ENCODE measurements at regions not wholly inside any gene's neighbourhood (a gene's known extent, or its start where the extent isn't known, plus 50 kb on each side); places are given as distances from the start of the nearest gene placed in this dataset.

DNA sequence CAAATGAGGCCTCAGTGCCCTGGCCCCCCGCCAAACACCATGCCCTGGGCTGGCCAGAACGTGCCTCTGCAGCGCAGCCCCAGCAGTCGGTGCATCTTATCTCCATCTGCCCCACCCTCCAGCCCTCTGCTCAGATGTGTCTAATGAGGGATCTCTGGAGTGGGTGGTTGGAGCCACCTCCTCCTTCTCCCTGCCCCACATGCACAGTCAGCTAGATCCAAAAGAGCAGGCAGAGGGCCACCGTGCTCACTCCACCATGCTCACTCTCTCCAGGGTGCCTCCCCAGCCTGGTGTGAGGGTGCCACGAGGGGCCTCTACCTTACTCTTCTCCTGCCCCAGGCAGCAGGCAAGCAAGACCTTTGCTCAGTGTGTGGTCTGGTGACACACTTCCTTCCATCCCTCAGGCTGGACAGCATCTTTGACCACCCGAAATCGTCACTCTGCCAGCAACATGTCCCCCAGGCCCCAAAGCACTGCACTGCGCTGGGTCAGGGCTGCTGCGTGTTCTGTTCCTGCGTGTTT lies 266.1 kb upstream of the HDAC4 start:
- H3K4me3 ChIP-seq (ENCODE audit: low read depth, low read length), result no peak overlapping the region
- TF ChIP-seq, protein P1, sequence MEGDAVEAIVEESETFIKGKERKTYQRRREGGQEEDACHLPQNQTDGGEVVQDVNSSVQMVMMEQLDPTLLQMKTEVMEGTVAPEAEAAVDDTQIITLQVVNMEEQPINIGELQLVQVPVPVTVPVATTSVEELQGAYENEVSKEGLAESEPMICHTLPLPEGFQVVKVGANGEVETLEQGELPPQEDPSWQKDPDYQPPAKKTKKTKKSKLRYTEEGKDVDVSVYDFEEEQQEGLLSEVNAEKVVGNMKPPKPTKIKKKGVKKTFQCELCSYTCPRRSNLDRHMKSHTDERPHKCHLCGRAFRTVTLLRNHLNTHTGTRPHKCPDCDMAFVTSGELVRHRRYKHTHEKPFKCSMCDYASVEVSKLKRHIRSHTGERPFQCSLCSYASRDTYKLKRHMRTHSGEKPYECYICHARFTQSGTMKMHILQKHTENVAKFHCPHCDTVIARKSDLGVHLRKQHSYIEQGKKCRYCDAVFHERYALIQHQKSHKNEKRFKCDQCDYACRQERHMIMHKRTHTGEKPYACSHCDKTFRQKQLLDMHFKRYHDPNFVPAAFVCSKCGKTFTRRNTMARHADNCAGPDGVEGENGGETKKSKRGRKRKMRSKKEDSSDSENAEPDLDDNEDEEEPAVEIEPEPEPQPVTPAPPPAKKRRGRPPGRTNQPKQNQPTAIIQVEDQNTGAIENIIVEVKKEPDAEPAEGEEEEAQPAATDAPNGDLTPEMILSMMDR (IDR thresholded peaks at IDR 0.05; ENCODE audit: low read depth, low read length), result no peak

DNA sequence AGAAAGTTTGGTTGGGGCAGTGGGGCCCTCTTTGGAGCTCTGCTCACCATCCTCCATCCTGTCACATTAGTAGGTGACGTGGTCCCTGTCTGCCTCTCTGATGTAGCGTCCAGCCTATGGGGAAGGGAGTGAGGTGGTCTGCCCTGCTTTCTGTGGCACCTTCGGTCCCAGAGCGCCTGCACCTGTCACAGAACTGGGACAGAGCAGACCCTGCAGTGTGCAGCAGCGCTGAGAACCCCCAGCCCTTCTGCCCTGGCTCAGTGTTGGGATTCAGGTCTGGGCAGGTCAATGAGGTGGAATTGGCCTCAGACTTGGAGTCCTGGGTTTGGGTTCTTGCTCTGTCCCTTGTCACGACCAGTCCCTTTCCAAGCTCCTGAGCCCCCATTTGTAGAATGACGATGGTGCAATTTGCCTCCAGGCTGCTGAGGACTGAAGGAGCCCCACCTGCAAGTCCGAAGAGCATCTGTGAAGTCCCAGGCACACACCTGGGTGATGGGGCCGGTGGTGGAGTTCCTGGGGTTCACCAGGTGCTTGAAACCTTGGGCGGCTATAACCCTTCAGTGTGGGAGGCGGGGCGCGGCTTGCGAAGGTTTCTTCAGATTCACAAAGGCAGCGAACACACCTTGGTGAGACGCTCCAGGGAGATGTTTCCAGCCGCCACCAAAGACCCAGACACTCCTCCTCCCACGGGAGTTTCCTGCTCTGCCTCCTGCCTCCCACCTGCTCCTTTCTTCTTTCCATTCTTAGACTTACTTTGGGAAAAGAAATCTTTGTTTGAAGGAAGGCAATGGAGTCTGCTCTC lies 265.4 kb upstream of the HDAC4 start:
- TF ChIP-seq, protein P1 (IDR thresholded peaks at IDR 0.05; ENCODE audit: low read depth, low read length), result no peak
- no peak overlapping the region for H3K4me3 ChIP-seq (ENCODE audit: low read depth, low read length)

DNA sequence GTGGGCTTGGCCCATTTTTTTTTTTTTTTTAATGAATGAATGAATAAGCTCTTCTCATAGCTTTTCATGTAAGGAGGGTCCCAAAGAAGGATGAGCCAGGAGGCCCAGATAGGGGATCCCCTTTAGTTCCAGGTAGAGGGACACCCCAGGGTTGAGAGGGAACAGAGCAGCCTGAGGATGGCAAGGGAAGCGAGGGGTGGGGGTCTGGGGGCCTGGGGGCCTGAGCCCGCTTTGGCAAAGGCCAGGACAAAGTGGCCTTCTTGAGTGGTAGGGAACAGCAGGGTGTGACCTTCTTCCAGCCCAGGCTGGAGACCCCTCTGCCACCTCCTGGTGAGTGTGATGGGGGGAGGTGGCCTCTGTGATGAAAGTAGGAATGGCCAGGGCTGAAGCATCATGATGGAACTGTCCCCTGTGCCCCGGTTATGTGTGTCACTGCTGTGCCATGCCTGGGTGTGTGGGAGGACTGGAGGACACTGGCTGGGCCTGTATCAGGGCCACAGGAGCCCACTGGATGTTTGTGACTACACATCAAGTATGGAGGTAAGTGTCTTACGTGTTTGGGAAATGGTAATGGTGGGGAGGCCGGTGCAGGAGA lies 263.5 kb upstream of the HDAC4 start:
- H3K4me3 ChIP-seq (ENCODE audit: low read depth, low read length), result no peak overlapping the region
- TF ChIP-seq, protein P1 (IDR thresholded peaks at IDR 0.05; ENCODE audit: low read depth, low read length), result no peak

DNA sequence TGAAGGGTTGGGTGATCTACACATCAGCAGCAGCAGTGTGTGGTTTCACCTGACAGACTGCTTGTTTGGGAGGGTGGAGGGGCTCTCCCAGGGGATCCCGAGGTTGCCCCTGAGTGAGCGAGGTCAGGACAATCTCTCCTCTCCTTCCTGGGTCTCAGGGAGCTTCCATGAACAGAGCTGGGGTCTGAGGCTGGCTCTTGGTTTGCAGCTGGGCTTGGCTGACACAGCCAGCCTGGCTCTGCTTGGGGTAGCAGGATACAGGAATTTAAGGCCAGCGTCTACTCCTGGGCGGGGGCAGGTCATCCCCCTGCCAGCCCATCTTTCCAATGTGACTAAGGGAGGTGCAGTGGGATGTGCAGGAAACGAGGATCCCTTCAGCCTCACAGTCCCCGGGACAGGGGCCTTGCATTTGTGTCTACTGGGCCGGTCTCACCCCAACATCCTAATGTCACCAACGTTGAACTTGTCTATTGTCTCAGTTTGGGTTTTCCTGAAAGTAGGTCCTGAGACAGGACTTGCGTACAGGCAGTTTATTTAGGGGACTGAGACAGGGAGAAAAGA lies 262.6 kb upstream of the HDAC4 start:
- no peak overlapping the region for H3K4me3 ChIP-seq (ENCODE audit: low read depth, low read length)
- TF ChIP-seq, protein P1 (IDR thresholded peaks at IDR 0.05; ENCODE audit: low read depth, low read length), result no peak

DNA sequence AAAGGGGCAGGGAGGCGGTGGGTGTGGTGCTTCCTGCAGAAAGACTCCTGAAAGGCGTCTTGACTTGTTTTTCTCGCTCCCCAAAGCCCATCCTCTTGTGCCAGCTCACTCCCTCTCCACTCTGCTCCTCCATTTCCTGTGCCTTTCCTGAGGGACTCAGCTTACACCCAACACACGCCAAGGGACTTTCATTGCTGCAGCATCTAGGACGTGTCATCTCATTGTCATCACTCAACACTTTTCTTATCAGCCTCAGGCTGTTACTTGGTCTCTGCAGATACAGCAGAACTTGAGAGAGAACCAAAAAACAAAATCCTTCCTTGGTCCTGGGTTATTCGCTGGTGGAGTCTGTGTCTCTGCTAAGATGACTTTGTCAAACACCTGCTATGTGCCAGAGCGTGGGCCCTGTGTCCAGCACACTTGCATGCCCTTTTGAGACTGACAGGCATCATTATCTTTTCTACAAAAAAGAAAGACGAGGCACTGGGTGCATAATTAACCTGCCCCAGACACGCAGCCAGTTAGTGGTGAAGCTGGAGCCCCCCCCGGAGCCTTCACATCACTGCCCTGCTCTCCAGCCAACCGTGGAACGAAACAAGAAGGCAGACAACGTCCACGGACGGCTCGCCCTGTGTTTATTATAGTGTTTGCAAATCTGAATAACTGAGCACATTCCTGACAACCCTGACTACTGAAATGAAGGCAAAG lies 261.7 kb upstream of the HDAC4 start:
- TF ChIP-seq, protein P1 (IDR thresholded peaks at IDR 0.05; ENCODE audit: low read depth, low read length), result no peak

DNA sequence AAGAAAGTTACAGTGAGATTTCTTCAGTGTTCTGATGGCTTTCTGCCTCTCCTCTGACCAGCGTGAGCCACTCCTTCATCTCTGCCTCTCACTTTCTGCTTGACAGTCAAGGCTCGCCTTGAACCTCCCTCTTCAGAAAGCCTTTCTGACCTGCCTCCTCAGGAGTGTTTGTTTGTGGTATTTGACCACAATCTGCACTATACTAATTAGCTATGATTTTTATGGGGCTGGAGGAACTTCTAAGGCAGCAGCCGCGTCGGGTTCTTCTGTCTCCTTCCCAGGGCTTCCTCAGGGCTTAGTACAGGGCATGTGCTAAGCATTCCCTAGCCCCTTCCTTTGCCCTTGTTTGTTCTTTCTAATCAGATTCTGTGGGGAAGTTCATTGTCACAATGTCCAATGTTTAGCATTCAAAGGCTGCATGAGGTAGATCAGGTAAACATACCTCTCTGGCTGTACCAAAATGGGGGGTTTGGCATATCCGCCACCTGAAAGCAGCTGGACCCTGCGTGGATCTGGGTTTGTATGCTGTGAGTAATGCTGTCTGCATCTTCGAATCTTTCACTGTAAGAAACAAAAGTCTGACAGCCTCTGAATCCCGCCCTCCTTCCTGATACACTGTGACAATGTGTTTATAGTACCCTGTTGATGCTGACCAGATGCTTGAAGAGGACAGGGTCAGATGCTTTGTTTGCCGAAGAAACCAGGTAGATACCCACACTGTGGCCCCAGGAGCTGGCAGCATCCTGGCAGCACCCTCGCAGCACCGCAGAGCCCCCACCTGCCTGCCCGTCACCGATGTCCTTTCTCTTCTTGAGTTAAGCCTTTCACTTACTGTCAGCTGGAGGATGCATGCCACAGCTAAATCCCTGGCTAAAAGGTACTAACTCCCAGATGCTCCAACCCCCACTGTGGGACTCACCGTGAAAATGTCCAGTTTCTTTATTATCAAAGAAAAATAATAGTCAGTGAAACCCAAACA lies 260.8 kb upstream of the HDAC4 start:
- TF ChIP-seq, protein P1 (IDR thresholded peaks at IDR 0.05; ENCODE audit: low read depth, low read length), result no peak

More for the DNA sequence above, 261.7 kb upstream of the HDAC4 start:
- no peak overlapping the region for H3K4me3 ChIP-seq (ENCODE audit: low read depth, low read length)

More for the DNA sequence above, 260.8 kb upstream of the HDAC4 start:
- no peak overlapping the region for H3K4me3 ChIP-seq (ENCODE audit: low read depth, low read length)

Measured in WI38 (cell line).